ENCODE measurements at regions not wholly inside any gene's neighbourhood (a gene's known extent, or its start where the extent isn't known, plus 50 kb on each side); places are given as distances from the start of the nearest gene placed in this dataset.

GRCh38 chr12:116404913-116405611 lies 127.6 kb upstream of the MED13L start:
- DNase-seq = no peak

GRCh38 chr12:116406529-116406928 lies 129.0 kb upstream of the MED13L start:
- no peak for DNase-seq

- no peak for DNase-seq
Observed at GRCh38 chr12:116408489-116409250, 131.2 kb upstream of the MED13L start.

GRCh38 chr12:116411977-116412376 lies 134.5 kb upstream of the MED13L start:
- DNase-seq = no peak

GRCh38 chr12:116414891-116415290 lies 137.4 kb upstream of the MED13L start:
- DNase-seq = no peak

- no peak for DNase-seq
Observed at GRCh38 chr12:116415408-116416108, 138.1 kb upstream of the MED13L start.

- no peak for DNase-seq
Observed at GRCh38 chr12:116416166-116416565, 138.7 kb upstream of the MED13L start.

GRCh38 chr12:116418551-116418950 lies 140.6 kb upstream of the MAP1LC3B2 start:
- DNase-seq = no peak

- DNase-seq = peak; percentile 11
Observed at GRCh38 chr12:116420227-116420880, 138.8 kb upstream of the MAP1LC3B2 start.

GRCh38 chr12:116421785-116422538 lies 137.2 kb upstream of the MAP1LC3B2 start:
- no peak for DNase-seq

GRCh38 chr12:116423094-116423493 lies 136.1 kb upstream of the MAP1LC3B2 start:
- DNase-seq = no peak

- no peak for DNase-seq
Observed at GRCh38 chr12:116425256-116426193, 133.7 kb upstream of the MAP1LC3B2 start.

- peak; percentile 15 for DNase-seq
Observed at GRCh38 chr12:116426391-116427136, 132.6 kb upstream of the MAP1LC3B2 start.

- peak; percentile 13 for DNase-seq
Observed at GRCh38 chr12:116427200-116427930, 131.8 kb upstream of the MAP1LC3B2 start.

- no peak for DNase-seq
Observed at GRCh38 chr12:116429826-116430360, 129.3 kb upstream of the MAP1LC3B2 start.

- no peak for DNase-seq
Observed at GRCh38 chr12:116430911-116431565, 128.1 kb upstream of the MAP1LC3B2 start.

- no peak for DNase-seq
Observed at GRCh38 chr12:116431677-116432300, 127.4 kb upstream of the MAP1LC3B2 start.

GRCh38 chr12:116432314-116432750 lies 126.8 kb upstream of the MAP1LC3B2 start:
- DNase-seq = no peak

All from retina (tissue), 1 donor.